OCI-LY1 (cell line): ENCODE measurements at regions not wholly inside any gene's neighbourhood (a gene's known extent, or its start where the extent isn't known, plus 50 kb on each side); places are given as distances from the start of the nearest gene placed in this dataset.

ENCODE experiments used
- H2AFZ ChIP-seq: fragments of 200-600 bp; sonication (generic), shearing (Covaris generic); 2 replicates; pipeline ENCODE4 v1.6.0; 2014; ENCODE audit warnings: antibody characterized with exemption, mild to moderate bottlenecking, low read length
- H3F3A ChIP-seq: fragments of 200-600 bp; sonication (generic), shearing (Covaris generic); 2 replicates; pipeline ENCODE4 v1.6.0; 2014; ENCODE audit warnings: mild to moderate bottlenecking, antibody characterized with exemption, low read length, moderate library complexity; ENCODE audit not compliant: insufficient read depth
- H3K27ac ChIP-seq: fragments of 200-600 bp; sonication (generic); 2 replicates; pipeline ENCODE4 v1.5.1; 2014; ENCODE audit warnings: low read length, mixed run types, mild to moderate bottlenecking, low read depth; ENCODE audit not compliant: poor library complexity, severe bottlenecking
- H3K27me3 ChIP-seq: fragments of 200-600 bp; sonication (generic); 2 replicates; pipeline ENCODE4 v1.6.0; 2014; ENCODE audit warnings: antibody characterized with exemption, mild to moderate bottlenecking, low read length, moderate library complexity; ENCODE audit not compliant: insufficient read depth
- H3K36me3 ChIP-seq: fragments of 200-600 bp; sonication (generic); 2 replicates; pipeline ENCODE4 v1.6.1; 2014; ENCODE audit warnings: mild to moderate bottlenecking, antibody characterized with exemption, low read length, moderate library complexity, mixed read lengths; ENCODE audit not compliant: insufficient read depth
- H3K4me1 ChIP-seq: fragments of 200-600 bp; sonication (generic); 2 replicates; pipeline ENCODE4 v1.5.1; 2014; ENCODE audit warnings: mild to moderate bottlenecking, low read length, moderate library complexity; ENCODE audit not compliant: insufficient read depth, severe bottlenecking
- H3K4me2 ChIP-seq: fragments of 200-600 bp; sonication (generic), shearing (Covaris generic); 2 replicates; pipeline ENCODE4 v1.6.1; 2014; ENCODE audit warnings: low read length
- H3K4me3 ChIP-seq: fragments of 200-600 bp; sonication (generic); 2 replicates; pipeline ENCODE4 v1.5.1; 2014; ENCODE audit warnings: low read length, low read depth, mild to moderate bottlenecking, mixed read lengths; ENCODE audit not compliant: poor library complexity, severe bottlenecking
- H3K79me2 ChIP-seq: fragments of 200-600 bp; shearing (Covaris generic); 2 replicates; pipeline ENCODE4 v1.6.1; 2016; ENCODE audit warnings: mixed run types, low read length, mixed read lengths; ENCODE audit not compliant: insufficient read depth
- H3K9ac ChIP-seq: fragments of 200-600 bp; sonication (generic), shearing (Covaris generic); 2 replicates; pipeline ENCODE4 v1.6.1; 2014; ENCODE audit warnings: mild to moderate bottlenecking, low read length, mixed read lengths
- H3K9me2 ChIP-seq: fragments of 200-600 bp; sonication (generic), shearing (Covaris generic); 2 replicates; pipeline ENCODE4 v1.6.1; 2014; ENCODE audit warnings: low read depth, mild to moderate bottlenecking, low read length, mixed read lengths
- H3K9me3 ChIP-seq: fragments of 200-600 bp; shearing (Covaris generic); 2 replicates; pipeline ENCODE4 v1.6.1; 2014; ENCODE audit warnings: low read length, mixed read lengths
- H4K20me1 ChIP-seq: fragments of 200-600 bp; sonication (generic), shearing (Covaris generic); 2 replicates; pipeline ENCODE4 v1.6.0; 2016; ENCODE audit warnings: mild to moderate bottlenecking, low read length; ENCODE audit not compliant: insufficient read depth
- EZH2 ChIP-seq: fragments of 200-600 bp; sonication (generic), shearing (Covaris generic); IDR thresholded peaks from 2 replicates; pipeline ENCODE4 v1.8.0; 2017; ENCODE audit warnings: borderline replicate concordance, mixed run types, mild to moderate bottlenecking, antibody characterized with exemption, low read length, moderate library complexity, mixed read lengths
- TF ChIP-seq, protein P1 (sequence below): fragments of 200-600 bp; sonication (generic), shearing (Covaris generic); IDR thresholded peaks from 2 replicates; pipeline ENCODE4 v1.5.1; 2017; ENCODE audit warnings: mild to moderate bottlenecking, antibody characterized with exemption, low read length, moderate library complexity, mixed read lengths

DNA sequence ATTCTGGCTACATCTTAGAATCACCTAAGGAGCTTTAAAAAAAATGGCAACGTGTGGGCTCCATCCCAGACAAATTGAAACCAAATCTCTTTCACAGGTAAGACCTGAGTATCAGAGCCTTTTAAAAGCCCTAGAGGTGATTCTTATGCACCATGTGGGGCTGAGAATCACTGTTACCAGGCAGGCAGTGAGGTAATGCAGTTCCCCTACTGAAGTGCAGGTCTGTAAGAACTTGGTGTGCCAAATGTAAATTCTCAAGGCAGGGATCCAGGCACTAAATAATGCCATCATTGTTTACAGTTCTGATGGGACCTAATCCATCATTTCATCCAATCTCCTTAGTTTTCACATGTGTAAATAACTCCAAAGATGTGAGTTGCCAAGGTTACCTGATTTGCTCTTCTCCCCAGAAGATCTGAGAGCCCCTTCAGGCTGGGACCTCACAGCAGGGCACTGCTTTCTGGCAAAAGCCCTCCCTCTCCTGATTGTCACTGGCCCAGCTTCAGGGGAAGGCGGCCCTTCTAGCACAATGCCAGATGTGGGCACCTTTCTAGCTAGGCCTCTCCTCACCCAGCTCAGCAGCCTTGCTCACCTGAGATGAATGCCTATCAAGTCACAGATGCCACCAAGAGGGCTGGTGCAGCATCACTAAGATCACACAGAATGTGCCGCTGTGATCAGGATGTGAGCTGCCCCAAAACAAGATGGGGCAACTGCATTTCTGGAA is 73.6 kb upstream of the RGPD5 start:
- Histone ChIP-seq H3K9me2 (no peaks in the 10 kb centered on the region), H3K27me3 (no peaks in the 10 kb centered on the region), H4K20me1 (no peaks in the 10 kb centered on the region), H3K9ac (no peak overlapping the region), H3K36me3 (no peaks in the 10 kb centered on the region), H3K4me3 (no peak overlapping the region), H3K4me2 (no peak overlapping the region), H3K4me1 (no peaks in the 10 kb centered on the region), H3K79me2 (no peaks in the 10 kb centered on the region), H3K27ac (no peak overlapping the region), H2AFZ (no peak overlapping the region), H3F3A (no peaks in the 10 kb centered on the region), H3K9me3 (no peaks in the 10 kb centered on the region)
- TF ChIP-seq, protein P1, sequence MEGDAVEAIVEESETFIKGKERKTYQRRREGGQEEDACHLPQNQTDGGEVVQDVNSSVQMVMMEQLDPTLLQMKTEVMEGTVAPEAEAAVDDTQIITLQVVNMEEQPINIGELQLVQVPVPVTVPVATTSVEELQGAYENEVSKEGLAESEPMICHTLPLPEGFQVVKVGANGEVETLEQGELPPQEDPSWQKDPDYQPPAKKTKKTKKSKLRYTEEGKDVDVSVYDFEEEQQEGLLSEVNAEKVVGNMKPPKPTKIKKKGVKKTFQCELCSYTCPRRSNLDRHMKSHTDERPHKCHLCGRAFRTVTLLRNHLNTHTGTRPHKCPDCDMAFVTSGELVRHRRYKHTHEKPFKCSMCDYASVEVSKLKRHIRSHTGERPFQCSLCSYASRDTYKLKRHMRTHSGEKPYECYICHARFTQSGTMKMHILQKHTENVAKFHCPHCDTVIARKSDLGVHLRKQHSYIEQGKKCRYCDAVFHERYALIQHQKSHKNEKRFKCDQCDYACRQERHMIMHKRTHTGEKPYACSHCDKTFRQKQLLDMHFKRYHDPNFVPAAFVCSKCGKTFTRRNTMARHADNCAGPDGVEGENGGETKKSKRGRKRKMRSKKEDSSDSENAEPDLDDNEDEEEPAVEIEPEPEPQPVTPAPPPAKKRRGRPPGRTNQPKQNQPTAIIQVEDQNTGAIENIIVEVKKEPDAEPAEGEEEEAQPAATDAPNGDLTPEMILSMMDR, result no peak
- no peak for TF ChIP-seq EZH2

DNA sequence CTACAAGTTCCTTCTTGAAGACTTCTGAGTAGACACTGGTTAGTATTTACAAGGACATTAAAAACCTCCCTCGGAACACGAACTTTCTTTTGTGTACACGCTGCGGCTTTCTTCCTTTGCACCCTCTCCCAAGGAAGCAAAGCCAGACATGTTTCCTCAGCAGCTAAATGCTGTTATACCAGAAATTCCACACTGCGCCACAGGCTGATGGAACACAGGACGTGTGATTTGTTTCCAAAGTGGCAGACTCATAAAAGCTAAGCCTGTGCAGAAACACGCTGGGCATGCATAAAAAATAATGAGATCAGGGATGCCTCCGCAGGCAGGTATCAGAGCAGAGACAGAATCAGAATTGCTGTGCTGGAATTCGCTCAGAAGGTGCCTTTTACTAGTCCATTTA is 73.0 kb upstream of the RGPD5 start:
- Histone ChIP-seq H3K36me3 (no peaks in the 10 kb centered on the region), H3F3A (no peaks in the 10 kb centered on the region), H3K27me3 (no peaks in the 10 kb centered on the region), H4K20me1 (no peaks in the 10 kb centered on the region), H3K4me3 (no peak overlapping the region), H3K4me1 (no peaks in the 10 kb centered on the region), H2AFZ (no peak overlapping the region), H3K79me2 (no peaks in the 10 kb centered on the region), H3K9me2 (no peaks in the 10 kb centered on the region), H3K27ac (no peak overlapping the region), H3K9ac (no peak overlapping the region), H3K9me3 (no peaks in the 10 kb centered on the region), H3K4me2 (no peak overlapping the region)
- no peak for TF ChIP-seq EZH2
- TF ChIP-seq, protein P1, result no peak

DNA sequence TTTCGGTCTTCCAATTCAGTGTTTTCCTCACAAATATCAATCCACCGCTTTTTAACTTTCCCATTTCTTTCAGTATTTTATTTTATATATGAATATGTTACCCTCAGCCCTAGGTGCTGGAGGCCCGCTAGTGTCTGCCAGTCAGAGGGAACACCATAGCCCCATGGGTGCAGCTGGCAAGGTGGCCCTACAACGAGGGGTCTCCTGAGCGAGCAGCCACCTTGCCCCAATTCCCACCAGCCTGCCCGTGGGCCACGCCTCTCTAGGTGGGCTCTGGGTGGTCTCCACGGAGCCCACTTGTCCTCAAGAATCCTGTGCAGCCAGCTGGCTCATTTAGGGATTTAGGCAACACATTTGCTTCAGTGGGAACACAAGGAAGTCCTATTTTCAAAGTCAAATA is 72.5 kb upstream of the RGPD5 start:
- Histone ChIP-seq H3K27me3 (no peaks in the 10 kb centered on the region), H3K9me3 (no peaks in the 10 kb centered on the region), H3K4me3 (no peak overlapping the region), H2AFZ (no peak overlapping the region), H3K4me2 (no peak overlapping the region), H3K79me2 (no peaks in the 10 kb centered on the region), H3K36me3 (no peaks in the 10 kb centered on the region), H3F3A (no peaks in the 10 kb centered on the region), H4K20me1 (no peaks in the 10 kb centered on the region), H3K9me2 (no peaks in the 10 kb centered on the region), H3K27ac (no peak overlapping the region), H3K4me1 (no peaks in the 10 kb centered on the region), H3K9ac (no peak overlapping the region)
- TF ChIP-seq EZH2, result no peak
- TF ChIP-seq, protein P1, result no peak
